Neural progenitor cell (in vitro differentiated cells): ENCODE measurements at regions not wholly inside any gene's neighbourhood (a gene's known extent, or its start where the extent isn't known, plus 50 kb on each side); places are given as distances from the start of the nearest gene placed in this dataset.

ENCODE experiments used
- EZH2 ChIP-seq: fragments of 200-600 bp; sonication (generic); IDR thresholded peaks from 2 replicates; pipeline ENCODE4 v1.6.1; 2017; ENCODE audit warnings: antibody characterized with exemption, mild to moderate bottlenecking, moderate library complexity
- TF ChIP-seq, protein P1 (sequence below): fragments of 200-600 bp; sonication (generic); IDR thresholded peaks from 2 replicates; pipeline ENCODE4 v1.5.1; 2017; ENCODE audit warnings: antibody characterized with exemption, mild to moderate bottlenecking

DNA sequence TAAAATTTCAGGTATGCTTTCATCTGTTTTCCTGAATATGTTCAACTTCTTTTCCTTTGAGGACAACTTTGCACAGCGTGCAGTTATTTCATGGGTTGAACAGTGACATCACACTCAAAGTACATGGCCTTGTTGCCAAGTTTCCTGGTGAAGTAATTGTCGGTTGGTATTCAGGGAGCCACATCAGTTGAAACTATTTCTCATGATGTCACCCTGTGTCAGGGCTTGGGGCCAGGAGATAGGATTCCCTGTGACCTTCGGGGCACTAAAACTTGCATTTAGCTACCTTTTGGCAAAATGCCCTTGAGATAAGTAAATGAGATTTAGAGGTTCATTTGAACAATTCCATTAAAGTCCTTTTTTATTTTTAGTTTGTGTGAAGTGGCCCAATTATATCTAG, 383.9 kb downstream of the SH3GL2 start:
- TF ChIP-seq, protein P1, sequence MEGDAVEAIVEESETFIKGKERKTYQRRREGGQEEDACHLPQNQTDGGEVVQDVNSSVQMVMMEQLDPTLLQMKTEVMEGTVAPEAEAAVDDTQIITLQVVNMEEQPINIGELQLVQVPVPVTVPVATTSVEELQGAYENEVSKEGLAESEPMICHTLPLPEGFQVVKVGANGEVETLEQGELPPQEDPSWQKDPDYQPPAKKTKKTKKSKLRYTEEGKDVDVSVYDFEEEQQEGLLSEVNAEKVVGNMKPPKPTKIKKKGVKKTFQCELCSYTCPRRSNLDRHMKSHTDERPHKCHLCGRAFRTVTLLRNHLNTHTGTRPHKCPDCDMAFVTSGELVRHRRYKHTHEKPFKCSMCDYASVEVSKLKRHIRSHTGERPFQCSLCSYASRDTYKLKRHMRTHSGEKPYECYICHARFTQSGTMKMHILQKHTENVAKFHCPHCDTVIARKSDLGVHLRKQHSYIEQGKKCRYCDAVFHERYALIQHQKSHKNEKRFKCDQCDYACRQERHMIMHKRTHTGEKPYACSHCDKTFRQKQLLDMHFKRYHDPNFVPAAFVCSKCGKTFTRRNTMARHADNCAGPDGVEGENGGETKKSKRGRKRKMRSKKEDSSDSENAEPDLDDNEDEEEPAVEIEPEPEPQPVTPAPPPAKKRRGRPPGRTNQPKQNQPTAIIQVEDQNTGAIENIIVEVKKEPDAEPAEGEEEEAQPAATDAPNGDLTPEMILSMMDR, result no peak
- TF ChIP-seq EZH2, result no peak
